ENCODE measurements at regions not wholly inside any gene's neighbourhood (a gene's known extent, or its start where the extent isn't known, plus 50 kb on each side); places are given as distances from the start of the nearest gene placed in this dataset.
"Not testable (repeated sequence)": the region's sequence is repeated elsewhere in the genome, so short reads cannot be mapped to it uniquely, and the experiment has no call there.

DNA sequence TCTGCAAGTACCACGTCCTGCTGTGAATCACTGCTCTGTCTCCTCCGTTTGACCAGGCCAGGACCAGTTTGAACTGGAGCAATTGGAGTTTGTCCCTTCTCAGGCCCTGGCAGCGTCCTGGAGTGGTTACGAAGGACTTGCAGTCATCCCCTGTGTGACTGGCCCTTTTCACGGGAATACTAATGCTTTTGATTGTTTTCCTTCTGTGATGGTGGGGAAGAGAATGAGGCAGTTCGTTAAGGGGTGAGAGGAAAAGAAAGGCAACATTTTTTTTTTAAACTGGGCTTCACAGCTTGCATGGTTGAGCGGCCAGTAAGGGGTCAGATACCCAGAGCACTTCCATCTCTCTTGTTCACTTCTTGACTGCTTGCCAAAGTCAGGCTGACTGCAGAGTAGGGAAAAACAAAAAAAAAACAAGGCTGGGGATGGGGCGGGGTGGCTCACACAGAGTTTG lies 153.5 kb upstream of the STK32A start:
- no peak for DNase-seq (ENCODE audit: low read depth, low spot score)

DNA sequence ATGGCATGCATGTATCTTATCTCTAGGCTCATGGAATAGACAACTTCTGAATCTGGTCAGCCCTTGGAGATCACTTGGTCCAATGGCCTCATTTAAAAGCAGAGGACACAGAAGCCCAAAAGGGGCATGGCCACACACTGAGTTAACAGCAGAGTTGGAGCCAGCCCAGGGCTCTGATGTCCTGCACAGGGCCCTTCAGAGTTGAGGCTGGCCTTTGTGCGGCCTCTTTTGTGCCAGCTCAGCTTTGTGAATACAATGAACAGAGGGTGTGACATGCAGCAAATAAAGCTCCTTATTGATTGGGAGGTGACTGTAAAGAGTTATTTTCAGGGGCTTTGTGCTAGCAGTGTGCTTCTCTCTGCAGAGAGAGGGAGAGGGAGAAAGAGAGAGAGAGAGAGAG lies 150.1 kb upstream of the STK32A start:
- DNase-seq (ENCODE audit: low read depth, low spot score): no peak

DNA sequence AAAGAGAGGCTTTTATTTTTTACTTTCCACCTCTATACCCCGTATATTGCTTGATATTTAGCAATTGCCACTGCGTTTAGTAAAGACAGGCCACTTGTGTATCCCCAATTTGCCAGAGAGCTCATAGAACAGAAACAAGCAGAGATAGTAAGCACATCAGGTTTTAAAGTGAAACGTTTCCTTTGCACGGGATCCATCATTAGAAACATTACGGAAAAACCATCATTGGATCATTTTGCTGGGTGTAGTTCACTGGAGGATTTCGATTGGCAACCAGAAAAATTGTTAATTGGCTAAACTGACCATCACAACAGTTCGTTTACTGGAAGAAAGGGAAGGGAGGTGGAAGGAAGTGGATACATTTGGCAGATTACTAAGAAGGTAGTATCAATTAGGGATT lies 149.4 kb upstream of the STK32A start:
- no peak for DNase-seq (ENCODE audit: low read depth, low spot score)

DNA sequence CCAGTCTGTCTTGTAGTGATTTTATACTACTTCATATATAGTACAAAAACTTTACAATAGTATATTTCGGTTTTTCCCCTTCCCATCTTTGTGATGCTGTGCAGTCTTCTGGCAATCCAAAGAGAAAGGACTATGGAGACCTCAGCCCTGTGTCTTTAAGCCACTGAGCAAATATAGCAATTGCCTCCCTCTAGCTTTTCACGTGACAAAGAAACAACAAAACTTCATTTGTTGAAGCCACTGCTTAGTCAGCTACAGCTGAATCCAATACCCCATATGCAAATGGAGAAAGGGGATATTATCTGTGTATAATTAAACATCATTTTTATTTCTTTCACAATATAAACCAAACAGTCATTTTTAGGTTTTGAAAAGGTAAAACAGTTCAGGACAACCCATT lies 142.8 kb upstream of the STK32A start:
- DNase-seq (ENCODE audit: low read depth, low spot score): no peak

DNA sequence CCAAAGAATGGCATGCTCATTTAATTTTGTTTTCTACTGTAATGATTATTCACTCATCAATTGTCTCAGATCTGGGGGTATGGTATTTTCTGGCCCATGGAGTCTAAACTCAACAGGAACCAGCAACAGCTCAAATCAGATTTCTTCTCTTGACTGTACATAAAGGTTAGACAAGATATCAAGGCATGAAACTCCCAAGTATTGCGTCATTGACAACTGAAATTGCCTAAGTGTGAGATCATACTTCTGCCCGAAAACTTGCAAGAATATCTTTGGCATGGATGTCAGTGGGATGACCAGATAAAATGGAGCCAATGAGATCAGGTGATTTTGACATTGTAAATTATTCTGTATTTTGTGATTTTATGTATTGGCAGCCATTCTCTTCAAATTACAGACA lies 141.7 kb upstream of the STK32A start:
- DNase-seq (ENCODE audit: low read depth, low spot score): no peak

DNA sequence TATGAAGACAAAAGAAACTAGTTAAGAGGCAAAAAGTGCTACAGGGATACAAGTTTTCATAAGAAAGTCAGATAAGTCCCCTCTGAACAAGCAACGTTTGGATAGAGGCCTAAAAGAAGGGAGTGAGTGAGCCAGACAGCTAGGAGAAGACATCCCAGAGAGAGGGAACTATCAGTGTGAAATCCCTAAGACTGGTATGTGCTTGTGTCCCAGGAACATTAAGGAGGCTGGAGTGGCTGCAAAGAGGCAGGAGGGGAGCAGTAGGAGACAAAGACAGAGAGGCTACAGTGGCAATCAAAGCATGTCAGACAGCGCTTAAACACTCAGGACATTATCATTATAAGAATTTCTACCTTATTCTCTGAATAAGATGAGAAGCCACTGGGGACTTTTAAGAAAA lies 139.1 kb upstream of the STK32A start:
- no peak for DNase-seq (ENCODE audit: low read depth, low spot score)

DNA sequence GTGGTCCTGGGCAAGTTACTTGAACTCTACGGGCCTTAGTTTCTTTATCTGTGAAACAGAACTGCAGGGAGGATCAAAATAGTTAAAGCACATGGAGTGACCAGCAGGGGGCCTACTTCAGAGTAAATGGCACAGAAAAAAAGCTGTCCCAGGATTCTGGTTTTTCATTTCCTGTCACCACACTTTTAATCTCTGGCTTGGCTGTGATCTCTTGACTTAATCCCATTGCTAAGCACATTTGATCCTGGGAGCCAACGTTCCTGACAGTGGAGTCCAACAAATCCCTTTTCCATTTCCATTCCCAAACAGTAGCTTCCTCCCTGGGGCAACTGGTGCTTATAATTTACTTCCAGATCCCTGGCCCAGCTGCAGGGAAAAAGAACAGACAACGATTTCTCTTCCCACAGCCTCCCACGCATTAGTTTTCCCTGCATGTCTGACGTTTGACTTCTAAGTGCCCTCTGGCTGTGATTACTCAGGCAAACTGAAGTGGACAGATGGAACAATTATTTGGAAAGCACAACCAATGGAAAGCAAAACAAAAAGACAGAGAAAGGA lies 136.5 kb upstream of the STK32A start:
- peak; percentile 70 for DNase-seq (ENCODE audit: low read depth, low spot score)

DNA sequence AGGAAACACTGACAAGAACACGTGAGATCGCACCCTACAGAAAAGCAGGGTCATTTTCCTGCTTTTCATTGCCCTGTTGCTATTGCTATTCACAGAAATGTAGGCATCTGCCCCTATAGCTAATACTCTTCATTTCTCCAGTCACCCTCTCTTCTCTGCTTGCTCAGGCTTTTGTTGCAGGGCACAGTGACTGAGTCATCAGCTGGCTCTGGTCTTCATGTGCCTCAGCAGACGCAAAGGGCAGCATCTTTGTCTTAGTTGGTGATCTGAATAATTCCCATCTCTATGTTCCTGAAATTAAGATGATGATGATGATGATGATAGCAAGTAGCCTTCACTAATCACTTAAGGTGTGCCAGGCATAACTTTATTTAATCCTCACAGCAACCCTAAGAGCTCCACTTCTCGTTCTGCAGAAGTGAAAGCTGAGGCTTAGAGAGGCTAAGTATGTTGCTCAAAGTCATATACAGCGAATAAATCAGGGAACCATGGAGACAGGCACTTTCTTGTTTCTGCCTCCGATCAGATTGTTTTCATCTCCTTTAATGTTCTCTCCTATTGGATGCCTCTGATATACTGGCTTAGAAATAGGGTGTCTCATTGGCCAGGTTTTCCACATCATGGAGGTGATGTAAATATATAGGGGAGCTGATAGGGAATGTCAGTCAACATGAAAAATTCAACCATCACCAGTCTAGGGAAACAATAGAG lies 133.0 kb upstream of the STK32A start:
- DNase-seq (ENCODE audit: low read depth, low spot score): no peak

DNA sequence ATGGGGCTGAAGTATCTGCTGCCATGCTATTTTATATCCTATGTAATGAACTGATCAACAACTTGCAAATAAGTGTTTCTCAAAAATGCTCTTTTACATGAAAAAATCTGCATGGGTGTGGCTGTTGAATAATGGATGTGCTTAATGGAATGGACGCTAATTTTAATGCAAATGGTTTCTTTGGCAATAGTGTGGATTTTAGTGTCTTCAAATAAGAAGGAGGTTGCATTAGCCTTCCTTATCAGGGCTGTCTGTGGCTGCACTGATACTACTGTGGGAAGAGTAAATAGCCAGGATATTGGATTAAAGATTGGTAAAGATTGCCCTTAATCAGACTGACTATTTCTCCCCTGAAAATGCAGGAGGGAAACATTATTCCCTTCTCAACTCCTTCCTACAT lies 121.9 kb upstream of the STK32A start:
- no peak for DNase-seq (ENCODE audit: low read depth, low spot score)

DNA sequence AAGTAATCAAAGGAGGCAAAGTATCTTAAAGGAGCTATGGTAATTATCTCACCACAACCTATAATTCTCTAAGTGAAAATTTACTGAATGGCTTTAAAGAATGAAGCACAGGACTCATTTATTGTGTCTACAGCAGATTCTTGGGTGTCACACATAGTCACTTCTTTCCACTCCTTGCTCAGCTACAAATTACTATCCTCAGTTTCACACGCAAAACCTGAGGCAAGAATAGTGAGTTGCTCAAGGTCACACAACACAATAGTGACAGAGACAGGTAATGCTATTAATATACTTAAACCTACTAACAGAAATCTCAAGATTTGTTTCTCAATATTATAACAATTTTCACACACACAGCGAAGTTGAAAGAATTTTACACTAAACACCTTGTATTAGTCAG lies 120.9 kb upstream of the STK32A start:
- no peak for DNase-seq (ENCODE audit: low read depth, low spot score)

DNA sequence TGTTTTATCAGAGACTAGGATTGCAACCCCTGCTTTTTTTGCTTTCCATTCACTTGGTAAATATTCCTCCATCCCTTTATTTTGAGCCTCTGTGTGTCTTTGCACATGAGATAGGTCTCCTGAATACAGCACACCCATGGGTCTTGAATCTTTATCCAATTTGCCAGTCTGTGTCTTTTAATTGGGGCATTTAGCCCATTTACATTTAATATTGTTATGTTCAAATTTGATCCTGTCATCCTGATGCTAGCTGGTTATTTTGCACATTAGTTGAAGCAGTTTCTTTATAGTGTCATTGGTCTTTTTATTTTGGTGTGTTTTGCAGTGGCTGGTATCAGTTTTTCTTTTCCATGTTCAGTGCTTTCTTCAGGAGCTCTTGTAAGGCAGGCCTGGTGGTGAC lies 95.1 kb upstream of the STK32A start:
- DNase-seq (ENCODE audit: low read depth, low spot score): not testable (repeated sequence)

DNA sequence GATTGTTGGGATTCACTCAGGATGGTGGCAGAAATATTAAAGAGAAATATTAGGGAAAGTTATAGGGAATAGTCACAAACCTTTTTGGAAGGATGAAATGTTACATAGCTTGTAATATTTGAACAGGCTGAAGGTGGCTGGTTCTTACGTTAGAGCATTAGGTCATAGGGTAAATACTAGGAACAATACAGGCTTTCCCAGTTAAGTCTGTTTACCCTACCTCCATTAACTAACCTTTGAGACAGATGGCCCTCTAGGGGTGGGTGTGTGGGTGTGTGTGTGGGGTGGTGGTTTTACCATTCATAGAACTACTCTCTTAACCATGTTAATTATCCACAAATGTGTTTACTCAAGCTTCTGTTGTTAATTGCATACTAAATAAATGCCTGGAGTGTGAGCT lies 94.3 kb upstream of the STK32A start:
- DNase-seq (ENCODE audit: low read depth, low spot score): peak; percentile 18

DNA sequence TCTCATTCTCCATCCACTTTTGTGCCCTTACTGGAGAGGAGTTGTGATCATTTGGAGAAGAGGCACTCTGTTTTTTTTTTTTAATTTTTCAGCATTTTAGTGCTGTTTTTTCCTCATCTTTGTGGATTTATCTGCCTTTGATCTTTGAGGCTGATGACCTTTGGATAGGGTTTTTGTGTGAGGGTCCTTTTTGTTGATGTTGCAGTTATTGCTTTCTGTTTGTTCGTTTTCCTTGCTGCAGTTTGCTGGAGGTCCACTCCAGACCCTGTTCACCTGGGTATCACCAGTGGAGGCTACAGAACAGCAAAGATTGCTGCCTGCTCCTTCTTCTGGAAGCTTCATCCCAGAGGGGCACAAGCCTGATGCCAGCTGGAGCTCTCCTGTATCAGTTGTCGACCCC lies 93.2 kb upstream of the STK32A start:
- DNase-seq (ENCODE audit: low read depth, low spot score): not testable (repeated sequence)

DNA sequence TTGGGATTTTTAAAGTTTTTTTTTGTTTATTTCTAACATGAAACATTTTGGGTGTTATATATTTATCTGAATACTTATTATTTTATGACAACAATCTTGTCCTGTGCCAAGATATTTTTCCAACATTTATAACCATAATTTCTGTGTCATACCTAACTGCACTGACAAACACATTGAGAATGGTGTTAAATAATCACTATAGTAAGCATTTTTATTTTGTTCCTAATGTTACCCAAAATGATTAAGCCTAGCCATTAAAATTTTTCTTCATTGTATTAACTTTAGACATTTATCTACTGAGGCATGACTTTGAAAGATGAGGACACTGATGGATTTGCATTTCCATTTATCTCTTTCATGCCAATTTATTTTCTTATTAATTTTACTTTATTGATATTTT lies 91.6 kb upstream of the STK32A start:
- no peak for DNase-seq (ENCODE audit: low read depth, low spot score)

DNA sequence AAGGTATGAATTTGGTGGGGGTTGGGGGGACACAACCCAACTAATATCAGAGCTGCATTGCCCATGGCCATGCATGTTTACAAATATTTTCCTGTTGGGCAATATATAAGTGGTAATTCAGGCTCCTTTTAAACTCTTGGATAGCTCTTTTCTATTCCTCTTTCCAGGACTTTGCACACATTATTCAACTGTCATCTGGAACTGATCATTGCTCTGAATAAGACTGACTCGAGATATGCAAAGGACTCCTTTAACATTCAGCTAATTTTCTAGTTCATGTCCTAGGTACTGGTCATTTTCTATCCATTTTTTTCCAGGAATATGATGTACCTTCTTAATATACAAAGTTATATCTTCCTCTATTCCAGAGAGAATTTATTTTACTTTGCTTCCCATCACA lies 89.5 kb upstream of the STK32A start:
- no peak for DNase-seq (ENCODE audit: low read depth, low spot score)

DNA sequence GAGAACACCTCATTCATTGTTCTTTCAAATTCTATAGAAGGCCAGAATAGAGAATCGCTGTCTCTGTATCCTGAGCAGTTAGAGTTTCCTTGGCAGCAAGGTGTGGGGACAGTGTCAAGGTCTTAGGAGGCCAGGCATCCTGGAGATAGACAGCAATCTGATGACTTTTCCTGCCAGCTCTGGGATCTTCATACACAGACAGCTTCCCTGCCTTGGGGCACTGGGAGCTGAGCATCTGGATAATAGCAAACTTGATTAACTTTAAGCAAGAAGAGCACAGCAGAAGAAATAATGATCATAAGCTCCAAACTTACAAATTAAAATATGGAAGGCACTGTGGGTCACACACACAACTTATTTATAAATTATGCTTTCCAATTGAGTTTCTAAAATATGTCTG lies 86.1 kb upstream of the STK32A start:
- no peak for DNase-seq (ENCODE audit: low read depth, low spot score)

DNA sequence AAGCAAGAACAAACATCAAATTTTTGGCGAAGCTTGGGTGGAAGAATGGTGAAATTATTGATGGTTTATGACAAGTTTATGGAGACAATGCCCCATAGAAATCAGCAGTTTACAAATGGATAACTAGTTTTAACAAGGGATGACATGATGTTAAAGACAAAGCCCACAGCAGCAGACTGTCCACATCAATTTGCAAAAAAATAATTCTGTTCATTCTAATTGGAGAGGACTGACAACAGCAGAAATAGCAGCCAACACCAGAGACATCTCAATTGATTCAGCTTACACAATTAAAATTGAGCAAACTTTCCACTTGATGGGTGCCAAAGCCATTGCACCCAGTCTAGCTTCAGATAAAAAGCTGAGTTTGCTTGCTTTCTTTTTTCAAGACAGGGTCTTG lies 82.7 kb upstream of the STK32A start:
- no peak for DNase-seq (ENCODE audit: low read depth, low spot score)

DNA sequence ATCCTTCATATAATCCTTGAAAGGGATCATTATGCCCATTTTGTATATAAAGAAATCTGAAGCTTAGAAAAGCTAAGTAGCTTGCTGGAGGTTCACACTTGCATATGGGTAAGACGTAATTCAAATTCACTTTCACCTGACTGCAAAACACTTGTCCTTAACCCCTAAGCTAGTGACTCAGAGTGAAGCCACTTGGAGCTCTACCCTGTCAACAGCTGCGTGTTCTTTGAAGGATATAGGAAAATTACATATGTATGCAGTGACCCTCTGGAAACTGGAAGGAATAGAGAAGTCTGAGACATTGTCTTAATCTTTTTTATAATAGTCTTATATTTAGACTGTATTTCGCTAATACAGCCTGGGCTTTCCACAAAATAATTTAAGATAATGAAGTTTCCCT lies 80.0 kb upstream of the STK32A start:
- DNase-seq (ENCODE audit: low read depth, low spot score): no peak

DNA sequence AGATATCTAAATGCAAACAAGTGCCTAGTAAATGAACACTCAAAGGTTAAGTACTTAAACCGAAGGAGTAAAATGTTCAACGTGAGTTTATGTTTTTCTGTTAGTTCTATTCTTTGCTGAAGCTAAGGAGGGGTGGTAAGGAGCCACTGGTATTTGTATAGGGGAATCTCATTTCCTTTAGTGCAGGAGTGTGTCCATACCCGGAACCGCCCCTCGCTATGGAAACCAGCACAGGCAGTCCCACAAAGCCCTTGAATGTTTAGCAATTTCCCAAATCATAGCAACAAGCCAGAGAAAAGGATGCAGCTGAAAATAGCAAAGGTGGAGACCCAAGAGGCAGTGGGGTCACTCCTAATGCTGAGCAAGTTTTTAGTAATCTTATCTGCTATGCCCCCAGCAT lies 78.8 kb upstream of the STK32A start:
- DNase-seq (ENCODE audit: low read depth, low spot score): no peak

DNA sequence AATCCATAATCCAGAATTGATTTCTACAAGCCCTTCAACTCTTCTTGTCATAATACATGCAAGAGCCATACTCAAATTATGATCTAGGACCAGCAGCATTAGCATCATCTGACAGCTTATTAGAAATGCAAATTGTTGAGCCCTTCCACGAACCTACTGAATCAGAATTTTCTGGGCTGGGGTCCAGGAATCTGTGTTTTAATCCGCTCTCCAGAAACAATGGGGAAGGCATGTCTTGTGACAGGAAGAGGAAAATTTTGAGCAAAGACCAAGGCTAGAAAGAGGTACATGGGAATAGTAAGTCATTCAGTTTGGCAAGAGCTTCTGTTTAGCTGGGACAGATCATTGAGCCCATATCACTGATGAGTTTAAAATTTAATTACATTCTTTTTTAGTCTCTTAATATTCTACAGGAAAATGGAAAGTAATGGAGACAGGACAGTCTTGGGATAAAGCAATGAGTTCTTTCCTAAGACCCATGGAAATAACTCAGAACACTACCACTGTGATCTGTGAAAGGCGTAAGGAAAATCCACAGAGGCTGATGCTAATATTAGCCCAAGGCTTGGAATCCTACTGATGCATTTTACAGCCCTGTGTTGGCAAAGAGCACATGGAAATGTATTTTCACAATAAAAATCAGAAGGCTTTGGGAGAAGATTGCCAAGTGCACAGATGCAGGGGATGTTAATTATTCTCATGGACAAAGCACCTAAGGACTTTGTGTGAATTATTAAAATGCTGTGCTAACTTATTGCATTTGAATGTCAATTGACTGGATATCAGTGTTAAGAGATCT lies 73.7 kb upstream of the STK32A start:
- DNase-seq (ENCODE audit: low read depth, low spot score): no peak

DNA sequence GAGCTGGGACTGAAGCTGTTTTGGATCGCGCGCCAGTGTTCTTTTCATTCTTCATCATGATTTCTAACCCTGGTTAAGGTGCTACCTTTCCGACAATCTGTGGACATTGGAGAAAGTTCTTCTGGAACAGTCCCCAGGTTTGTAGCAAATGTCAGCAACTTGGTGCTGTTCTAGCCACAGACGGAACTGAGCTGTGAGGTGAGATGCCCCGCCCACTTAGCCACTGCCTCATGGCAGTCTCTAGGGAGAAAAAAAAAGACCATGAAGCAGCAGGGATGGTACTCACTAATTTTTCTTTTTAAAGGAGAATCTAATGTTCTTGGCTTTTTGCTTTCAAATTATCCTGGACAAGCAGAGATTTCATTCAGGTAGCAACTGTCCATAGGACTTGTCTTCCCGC lies 72.1 kb upstream of the STK32A start:
- peak; percentile 8 for DNase-seq (ENCODE audit: low read depth, low spot score)

DNA sequence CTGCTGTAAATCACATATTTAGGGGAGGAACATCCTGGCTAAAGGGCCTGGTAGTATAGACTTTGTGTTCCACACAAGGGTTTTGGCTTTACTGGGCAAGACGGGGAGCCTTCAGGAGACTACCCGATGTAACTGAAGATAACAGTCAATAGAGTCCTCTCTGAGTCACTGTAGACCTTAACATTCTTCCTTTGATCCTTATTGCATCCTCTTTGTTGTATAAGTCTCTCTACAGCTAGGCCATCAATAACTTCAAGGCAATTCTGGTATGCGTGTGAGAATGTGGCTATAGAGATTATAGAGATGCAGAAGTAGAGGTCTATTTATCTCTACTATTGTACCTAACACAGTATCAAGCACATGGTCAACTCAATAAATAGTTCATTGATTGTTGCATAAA lies 67.3 kb upstream of the STK32A start:
- no peak for DNase-seq (ENCODE audit: low read depth, low spot score)
